Lower leg skin (tissue), 3 donors: ENCODE measurements at regions not wholly inside any gene's neighbourhood (a gene's known extent, or its start where the extent isn't known, plus 50 kb on each side); places are given as distances from the start of the nearest gene placed in this dataset.

Experiments
- CTCF ChIP-seq, 3 donors: fragments of 450-650 bp; IDR thresholded peaks; one replicate each; pipeline ENCODE4 v1.5.1; 2016; ENCODE audit warnings: antibody characterized with exemption in 3 of 3, mild to moderate bottlenecking in 3 of 3, moderate library complexity in 2 of 3
- POLR2A ChIP-seq, 2 donors: fragments of 450-650 bp; IDR thresholded peaks; one replicate each; pipeline ENCODE4 v1.6.1; 2016 to 2017; ENCODE audit warnings: antibody characterized with exemption in 2 of 2, mild to moderate bottlenecking in 1 of 2, moderate library complexity in 1 of 2

- TF ChIP-seq POLR2A (IDR thresholded peaks at IDR 0.05) (no peak), CTCF (IDR thresholded peaks at IDR 0.05) (no peak)
Measured at GRCh38 chr7:41108821-41109220, 594.1 kb downstream of the INHBA start.
